Liver (tissue), 8 donors: ENCODE measurements at regions not wholly inside any gene's neighbourhood (a gene's known extent, or its start where the extent isn't known, plus 50 kb on each side); places are given as distances from the start of the nearest gene placed in this dataset.

ENCODE experiments used
- DNase-seq: peaks from one replicate; pipeline ENCODE4 v3.0.0-alpha.2; 2017; ENCODE audit warnings: low spot score
- H3K27ac ChIP-seq, 2 donors: one replicate each; pipeline ENCODE4 v1.7.0; 2013; ENCODE audit warnings: inconsistent platforms in 2 of 2, low read length in 2 of 2, control low read depth in 1 of 2, low read depth in 1 of 2, mild to moderate bottlenecking in 1 of 2
- H3K27me3 ChIP-seq, 4 donors: one replicate each; pipeline versions ENCODE4 v1.6.1 to v1.7.0; 2013; ENCODE audit warnings: low read length in 3 of 4, inconsistent platforms in 1 of 4, mild to moderate bottlenecking in 1 of 4, moderate library complexity in 1 of 4; ENCODE audit not compliant: control insufficient read depth in 4 of 4, insufficient read depth in 4 of 4
- H3K36me3 ChIP-seq, 4 donors: one replicate each; pipeline versions ENCODE4 v1.6.1 to v1.7.0; 2013; ENCODE audit warnings: low read length in 3 of 4, mild to moderate bottlenecking in 3 of 4, low read depth in 1 of 4, moderate library complexity in 1 of 4; ENCODE audit not compliant: control insufficient read depth in 4 of 4, insufficient read depth in 3 of 4
- H3K4me1 ChIP-seq, 4 donors: one replicate each; pipeline versions ENCODE4 v1.6.1 to v1.7.0; 2013; ENCODE audit warnings: low read length in 3 of 4, mild to moderate bottlenecking in 3 of 4, moderate library complexity in 1 of 4; ENCODE audit not compliant: control insufficient read depth in 4 of 4, insufficient read depth in 4 of 4
- H3K4me3 ChIP-seq, 3 donors: one replicate each; pipeline versions ENCODE4 v1.6.1 to v1.7.0; 2013; ENCODE audit warnings: low read length in 3 of 3, control low read depth in 1 of 3, low read depth in 1 of 3, mild to moderate bottlenecking in 1 of 3
- H3K9ac ChIP-seq, 2 donors: one replicate each; pipeline ENCODE4 v1.7.0; 2013; ENCODE audit warnings: low read length in 2 of 2, mild to moderate bottlenecking in 2 of 2, moderate library complexity in 2 of 2, control low read depth in 1 of 2, low read depth in 1 of 2
- H3K9me3 ChIP-seq, 4 donors: one replicate each; pipeline versions ENCODE4 v1.6.1 to v1.7.0; 2013; ENCODE audit warnings: low read length in 3 of 4; ENCODE audit not compliant: control insufficient read depth in 4 of 4
- ATF3 ChIP-seq: IDR thresholded peaks from 2 replicates; pipeline ENCODE4 v1.6.1; 2016; ENCODE audit warnings: antibody characterized with exemption
- EGR1 ChIP-seq, 2 donors: IDR thresholded peaks; 2 replicates each; pipeline ENCODE4 v1.6.1; 2016 to 2018; ENCODE audit warnings: antibody characterized with exemption in 2 of 2, low read depth in 2 of 2
- FOXA1 ChIP-seq: IDR thresholded peaks from 2 replicates; pipeline ENCODE4 v1.6.1; 2016; ENCODE audit warnings: antibody characterized with exemption
- FOXA2 ChIP-seq: IDR thresholded peaks from 2 replicates; pipeline ENCODE4 v1.6.1; 2016; ENCODE audit warnings: antibody characterized with exemption
- GABPA ChIP-seq, 2 donors: IDR thresholded peaks in 1 of 2; conservative IDR thresholded peaks in 1 of 2; 2 replicates each; pipeline ENCODE4 v1.6.1; 2016; ENCODE audit warnings: antibody characterized with exemption in 2 of 2, mild to moderate bottlenecking in 1 of 2, moderate library complexity in 1 of 2
- HNF4A ChIP-seq, 2 donors: conservative IDR thresholded peaks; 2 replicates each; pipeline ENCODE4 v1.6.1; 2016; ENCODE audit warnings: antibody characterized with exemption in 2 of 2, mild to moderate bottlenecking in 2 of 2
- HNF4G ChIP-seq: IDR thresholded peaks from 2 replicates; pipeline ENCODE4 v1.6.1; 2016; ENCODE audit warnings: antibody characterized with exemption
- JUND ChIP-seq, 2 donors: IDR thresholded peaks; 2 replicates each; pipeline ENCODE4 v1.6.1; 2016; ENCODE audit warnings: antibody characterized with exemption in 2 of 2
- NR2F2 ChIP-seq: IDR thresholded peaks from 2 replicates; pipeline ENCODE4 v1.6.1; 2016; ENCODE audit warnings: antibody characterized with exemption
- RAD21 ChIP-seq, 2 donors: IDR thresholded peaks; 2 replicates each; pipeline ENCODE4 v1.6.1; 2016; ENCODE audit warnings: antibody characterized with exemption in 2 of 2, mild to moderate bottlenecking in 2 of 2
- RXRA ChIP-seq, 2 donors: IDR thresholded peaks; 2 replicates each; pipeline ENCODE4 v1.6.1; 2017 to 2018; ENCODE audit warnings: antibody characterized with exemption in 2 of 2, mild to moderate bottlenecking in 1 of 2
- SP1 ChIP-seq: IDR thresholded peaks from 2 replicates; pipeline ENCODE4 v1.6.1; 2018; ENCODE audit warnings: antibody characterized with exemption, mild to moderate bottlenecking
- TAF1 ChIP-seq: conservative IDR thresholded peaks from 2 replicates; pipeline ENCODE4 v1.6.1; 2016; ENCODE audit warnings: antibody characterized with exemption, mild to moderate bottlenecking
- YY1 ChIP-seq: IDR thresholded peaks from 2 replicates; pipeline ENCODE4 v1.6.1; 2016; ENCODE audit warnings: antibody characterized with exemption, mild to moderate bottlenecking
- ZBTB33 ChIP-seq: IDR thresholded peaks from 2 replicates; pipeline ENCODE4 v1.6.1; 2016; ENCODE audit warnings: antibody characterized with exemption
- WGBS: extraction: QIAGEN DNeasy Blood & Tissue Kit; methylation state at CpG from one replicate; pipeline ENCODE4 v1.1.7; 2013; 5-methylcytosine and 5-hydroxymethylcytosine counted together
- TF ChIP-seq, protein P1 (sequence below): fragments of 150-350 bp; IDR thresholded peaks from 2 replicates; pipeline ENCODE4 v1.5.1; 2017; ENCODE audit warnings: improper control_type of control experiment, low read depth, low read length; ENCODE audit not compliant: missing input control
- TF ChIP-seq, protein P2 (sequence below): IDR thresholded peaks from 2 replicates; pipeline ENCODE4 v1.6.1; 2016; ENCODE audit warnings: antibody characterized with exemption, mild to moderate bottlenecking
- donor health status: healthy.
- donor health status: healthy.
- donor health status: healthy.
- donor health status: healthy.
- donor health status: healthy.

GRCh38 chr4:180512801-180513475, 1730.3 kb upstream of the TENM3 start:
- Histone ChIP-seq H3K9me3 (peaks cover 0 to 3% (median 0%) of the 10 kb centered on the region in 4 donors), H3K9ac (no peak overlapping the region), H3K4me1 (no peaks in the 10 kb centered on the region), H3K36me3 (no peaks in the 10 kb centered on the region), H3K4me3 (no peak overlapping the region), H3K27ac (no peak overlapping the region), H3K27me3 (no peaks in the 10 kb centered on the region)
- TF ChIP-seq HNF4G (no peak), ATF3 (no peak), RXRA (IDR thresholded peaks at IDR 0.05) (no peak), HNF4A (conservative IDR thresholded peaks at IDR 0.05) (no peak), FOXA2 (no peak), FOXA1 (no peak), TAF1 (no peak), RAD21 (IDR thresholded peaks at IDR 0.05) (no peak), GABPA (IDR thresholded peaks at IDR 0.05 in 1 of 2, conservative IDR thresholded peaks at IDR 0.05 in 1 of 2) (no peak), ZBTB33 (no peak), JUND (IDR thresholded peaks at IDR 0.05) (no peak)
- TF ChIP-seq, protein P1, sequence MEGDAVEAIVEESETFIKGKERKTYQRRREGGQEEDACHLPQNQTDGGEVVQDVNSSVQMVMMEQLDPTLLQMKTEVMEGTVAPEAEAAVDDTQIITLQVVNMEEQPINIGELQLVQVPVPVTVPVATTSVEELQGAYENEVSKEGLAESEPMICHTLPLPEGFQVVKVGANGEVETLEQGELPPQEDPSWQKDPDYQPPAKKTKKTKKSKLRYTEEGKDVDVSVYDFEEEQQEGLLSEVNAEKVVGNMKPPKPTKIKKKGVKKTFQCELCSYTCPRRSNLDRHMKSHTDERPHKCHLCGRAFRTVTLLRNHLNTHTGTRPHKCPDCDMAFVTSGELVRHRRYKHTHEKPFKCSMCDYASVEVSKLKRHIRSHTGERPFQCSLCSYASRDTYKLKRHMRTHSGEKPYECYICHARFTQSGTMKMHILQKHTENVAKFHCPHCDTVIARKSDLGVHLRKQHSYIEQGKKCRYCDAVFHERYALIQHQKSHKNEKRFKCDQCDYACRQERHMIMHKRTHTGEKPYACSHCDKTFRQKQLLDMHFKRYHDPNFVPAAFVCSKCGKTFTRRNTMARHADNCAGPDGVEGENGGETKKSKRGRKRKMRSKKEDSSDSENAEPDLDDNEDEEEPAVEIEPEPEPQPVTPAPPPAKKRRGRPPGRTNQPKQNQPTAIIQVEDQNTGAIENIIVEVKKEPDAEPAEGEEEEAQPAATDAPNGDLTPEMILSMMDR = no peak
- TF ChIP-seq, protein P2, sequence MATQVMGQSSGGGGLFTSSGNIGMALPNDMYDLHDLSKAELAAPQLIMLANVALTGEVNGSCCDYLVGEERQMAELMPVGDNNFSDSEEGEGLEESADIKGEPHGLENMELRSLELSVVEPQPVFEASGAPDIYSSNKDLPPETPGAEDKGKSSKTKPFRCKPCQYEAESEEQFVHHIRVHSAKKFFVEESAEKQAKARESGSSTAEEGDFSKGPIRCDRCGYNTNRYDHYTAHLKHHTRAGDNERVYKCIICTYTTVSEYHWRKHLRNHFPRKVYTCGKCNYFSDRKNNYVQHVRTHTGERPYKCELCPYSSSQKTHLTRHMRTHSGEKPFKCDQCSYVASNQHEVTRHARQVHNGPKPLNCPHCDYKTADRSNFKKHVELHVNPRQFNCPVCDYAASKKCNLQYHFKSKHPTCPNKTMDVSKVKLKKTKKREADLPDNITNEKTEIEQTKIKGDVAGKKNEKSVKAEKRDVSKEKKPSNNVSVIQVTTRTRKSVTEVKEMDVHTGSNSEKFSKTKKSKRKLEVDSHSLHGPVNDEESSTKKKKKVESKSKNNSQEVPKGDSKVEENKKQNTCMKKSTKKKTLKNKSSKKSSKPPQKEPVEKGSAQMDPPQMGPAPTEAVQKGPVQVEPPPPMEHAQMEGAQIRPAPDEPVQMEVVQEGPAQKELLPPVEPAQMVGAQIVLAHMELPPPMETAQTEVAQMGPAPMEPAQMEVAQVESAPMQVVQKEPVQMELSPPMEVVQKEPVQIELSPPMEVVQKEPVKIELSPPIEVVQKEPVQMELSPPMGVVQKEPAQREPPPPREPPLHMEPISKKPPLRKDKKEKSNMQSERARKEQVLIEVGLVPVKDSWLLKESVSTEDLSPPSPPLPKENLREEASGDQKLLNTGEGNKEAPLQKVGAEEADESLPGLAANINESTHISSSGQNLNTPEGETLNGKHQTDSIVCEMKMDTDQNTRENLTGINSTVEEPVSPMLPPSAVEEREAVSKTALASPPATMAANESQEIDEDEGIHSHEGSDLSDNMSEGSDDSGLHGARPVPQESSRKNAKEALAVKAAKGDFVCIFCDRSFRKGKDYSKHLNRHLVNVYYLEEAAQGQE = no peak
- 64% methylated on average over 3 of the region's 3 CpGs for WGBS
- no peak for DNase-seq

DNA sequence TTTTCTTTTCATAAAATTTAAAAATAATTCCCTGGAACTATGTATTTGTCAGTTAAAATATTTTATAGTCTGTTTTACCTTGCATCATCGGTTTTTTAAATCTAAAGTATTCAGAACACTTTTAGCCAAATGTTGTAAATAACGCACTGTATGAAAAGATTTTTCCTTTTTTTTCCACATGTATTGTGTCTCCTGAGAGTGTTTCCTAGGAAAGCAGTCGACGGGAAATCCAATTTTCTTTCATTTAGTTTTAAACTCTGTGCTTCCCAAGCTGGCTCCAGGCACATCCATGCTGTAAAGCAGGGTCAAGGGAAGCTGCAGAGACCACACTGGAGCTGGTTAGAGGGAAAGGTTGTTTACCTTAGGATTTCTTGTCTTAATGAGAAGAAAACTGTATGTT, 1724.3 kb upstream of the TENM3 start:
- no peak for DNase-seq
- Histone ChIP-seq H3K27ac (no peak overlapping the region), H3K27me3 (peaks cover 0 to 3% (median 0%) of the 10 kb centered on the region in 4 donors), H3K36me3 (no peaks in the 10 kb centered on the region), H3K9me3 (peaks cover 0 to 3% (median 0%) of the 10 kb centered on the region in 4 donors), H3K4me1 (no peaks in the 10 kb centered on the region), H3K9ac (no peak overlapping the region), H3K4me3 (no peak overlapping the region)
- WGBS = 64% methylated on average over 4 of the region's 4 CpGs
- TF ChIP-seq YY1 = no peak
- no peak for TF ChIP-seq SP1
- TF ChIP-seq HNF4G = no peak
- no peak for TF ChIP-seq NR2F2
- TF ChIP-seq HNF4A (conservative IDR thresholded peaks at IDR 0.05) = no peak
- TF ChIP-seq, protein P1 = no peak
- TF ChIP-seq FOXA2 = no peak
- no peak for TF ChIP-seq RXRA (IDR thresholded peaks at IDR 0.05)
- no peak for TF ChIP-seq RAD21 (IDR thresholded peaks at IDR 0.05)
- TF ChIP-seq EGR1 (IDR thresholded peaks at IDR 0.05; ENCODE audit: low read depth in 2 of 2) = no peak
- no peak for TF ChIP-seq ATF3
- TF ChIP-seq JUND (IDR thresholded peaks at IDR 0.05) = no peak
- TF ChIP-seq, protein P2 = no peak
